ENCODE measurements at regions not wholly inside any gene's neighbourhood (a gene's known extent, or its start where the extent isn't known, plus 50 kb on each side); places are given as distances from the start of the nearest gene placed in this dataset.

- no peak overlapping the region for H3K4me2 ChIP-seq (ENCODE audit: insufficient read depth, low read length)
These were observed 77.2 kb downstream of the BTG1 start for GRCh38 chr12:92068459-92068858.

GRCh38 chr12:92065639-92066038 is 80.0 kb downstream of the BTG1 start:
- H3K9me3 ChIP-seq (ENCODE audit: insufficient read depth, low read length, severe bottlenecking), result no peaks in the 10 kb centered on the region
- H3K79me2 ChIP-seq (ENCODE audit: insufficient read depth, low read length), result no peaks in the 10 kb centered on the region
- H3K27ac ChIP-seq (ENCODE audit: low read length), result no peak overlapping the region
- no peak for TF ChIP-seq EZH2 (IDR thresholded peaks at IDR 0.05; ENCODE audit: borderline replicate concordance, low read depth, low read length, severe bottlenecking)
- no peak for TF ChIP-seq CTCF (IDR thresholded peaks at IDR 0.05; ENCODE audit: borderline replicate concordance, extremely low read depth, low read length, poor library complexity, severe bottlenecking)
- H3K36me3 ChIP-seq (ENCODE audit: insufficient read depth, low read length), result no peaks in the 10 kb centered on the region
- no peak overlapping the region for H3K4me2 ChIP-seq (ENCODE audit: insufficient read depth, low read length)
- H2AFZ ChIP-seq (ENCODE audit: low read depth, low read length), result no peak overlapping the region
- ATAC-seq (ENCODE audit: insufficient read depth, low read depth) (no peak), DNase-seq (no peak)
- H4K20me1 ChIP-seq (ENCODE audit: insufficient read depth, low read length), result no peaks in the 10 kb centered on the region
- H3K4me1 ChIP-seq (ENCODE audit: insufficient read depth, low read length), result peaks cover 4% of the 10 kb centered on the region; the same call in 1 of the 2 replicates
- no peak overlapping the region for H3K4me3 ChIP-seq (ENCODE audit: low read depth in 1 of 2, low read length in 2 of 2)
- no peaks in the 10 kb centered on the region for H3K27me3 ChIP-seq (ENCODE audit: insufficient read depth, low read length, poor library complexity)
- no peak overlapping the region for H3K9ac ChIP-seq (ENCODE audit: low read depth, low read length)

More at GRCh38 chr12:92068459-92068858, 77.2 kb downstream of the BTG1 start:
- ATAC-seq (ENCODE audit: insufficient read depth, low read depth) (no peak), DNase-seq (no peak)
- H3K27ac ChIP-seq (ENCODE audit: low read length), result no peak overlapping the region
- no peaks in the 10 kb centered on the region for H4K20me1 ChIP-seq (ENCODE audit: insufficient read depth, low read length)
- no peak overlapping the region for H3K9ac ChIP-seq (ENCODE audit: low read depth, low read length)
- H3K4me3 ChIP-seq (ENCODE audit: low read depth in 1 of 2, low read length in 2 of 2), result no peak overlapping the region
- no peaks in the 10 kb centered on the region for H3K79me2 ChIP-seq (ENCODE audit: insufficient read depth, low read length)
- TF ChIP-seq CTCF (IDR thresholded peaks at IDR 0.05; ENCODE audit: borderline replicate concordance, extremely low read depth, low read length, poor library complexity, severe bottlenecking), result no peak
- TF ChIP-seq EZH2 (IDR thresholded peaks at IDR 0.05; ENCODE audit: borderline replicate concordance, low read depth, low read length, severe bottlenecking), result no peak
- H3K36me3 ChIP-seq (ENCODE audit: insufficient read depth, low read length), result no peaks in the 10 kb centered on the region
- no peaks in the 10 kb centered on the region for H3K4me1 ChIP-seq (ENCODE audit: insufficient read depth, low read length)
- H3K27me3 ChIP-seq (ENCODE audit: insufficient read depth, low read length, poor library complexity), result no peaks in the 10 kb centered on the region
- H2AFZ ChIP-seq (ENCODE audit: low read depth, low read length), result no peak overlapping the region
- H3K9me3 ChIP-seq (ENCODE audit: insufficient read depth, low read length, severe bottlenecking), result no peaks in the 10 kb centered on the region

GRCh38 chr12:92065018-92065499 is 80.6 kb downstream of the BTG1 start:
- Histone ChIP-seq H2AFZ (ENCODE audit: low read depth, low read length) (no peak overlapping the region), H3K27me3 (ENCODE audit: insufficient read depth, low read length, poor library complexity) (no peaks in the 10 kb centered on the region), H3K9me3 (ENCODE audit: insufficient read depth, low read length, severe bottlenecking) (no peaks in the 10 kb centered on the region), H3K4me2 (ENCODE audit: insufficient read depth, low read length) (no peak overlapping the region), H4K20me1 (ENCODE audit: insufficient read depth, low read length) (no peaks in the 10 kb centered on the region), H3K4me3 (ENCODE audit: low read depth in 1 of 2, low read length in 2 of 2) (no peak overlapping the region), H3K4me1 (ENCODE audit: insufficient read depth, low read length) (peaks cover 4% of the 10 kb centered on the region; the same call in 1 of the 2 replicates), H3K79me2 (ENCODE audit: insufficient read depth, low read length) (no peaks in the 10 kb centered on the region), H3K27ac (ENCODE audit: low read length) (no peak overlapping the region), H3K9ac (ENCODE audit: low read depth, low read length) (no peak overlapping the region), H3K36me3 (ENCODE audit: insufficient read depth, low read length) (no peaks in the 10 kb centered on the region)
- DNase-seq, result no peak
- ATAC-seq (ENCODE audit: insufficient read depth, low read depth), result no peak
- no peak for TF ChIP-seq CTCF (IDR thresholded peaks at IDR 0.05; ENCODE audit: borderline replicate concordance, extremely low read depth, low read length, poor library complexity, severe bottlenecking)
- no peak for TF ChIP-seq EZH2 (IDR thresholded peaks at IDR 0.05; ENCODE audit: borderline replicate concordance, low read depth, low read length, severe bottlenecking)

- H3K79me2 ChIP-seq (ENCODE audit: insufficient read depth, low read length), result no peaks in the 10 kb centered on the region
- no peak overlapping the region for H3K4me2 ChIP-seq (ENCODE audit: insufficient read depth, low read length)
- no peak for ATAC-seq (ENCODE audit: insufficient read depth, low read depth)
- H3K4me1 ChIP-seq (ENCODE audit: insufficient read depth, low read length), result peaks cover 4% of the 10 kb centered on the region; the same call in 1 of the 2 replicates
- H3K9me3 ChIP-seq (ENCODE audit: insufficient read depth, low read length, severe bottlenecking), result no peaks in the 10 kb centered on the region
- no peaks in the 10 kb centered on the region for H3K27me3 ChIP-seq (ENCODE audit: insufficient read depth, low read length, poor library complexity)
- no peaks in the 10 kb centered on the region for H4K20me1 ChIP-seq (ENCODE audit: insufficient read depth, low read length)
- no peak overlapping the region for H3K9ac ChIP-seq (ENCODE audit: low read depth, low read length)
- H3K36me3 ChIP-seq (ENCODE audit: insufficient read depth, low read length), result no peaks in the 10 kb centered on the region
- no peak for DNase-seq
- TF ChIP-seq EZH2 (IDR thresholded peaks at IDR 0.05; ENCODE audit: borderline replicate concordance, low read depth, low read length, severe bottlenecking) (no peak), CTCF (IDR thresholded peaks at IDR 0.05; ENCODE audit: borderline replicate concordance, extremely low read depth, low read length, poor library complexity, severe bottlenecking) (no peak)
- no peak overlapping the region for H3K27ac ChIP-seq (ENCODE audit: low read length)
- H2AFZ ChIP-seq (ENCODE audit: low read depth, low read length), result no peak overlapping the region
- no peak overlapping the region for H3K4me3 ChIP-seq (ENCODE audit: low read depth in 1 of 2, low read length in 2 of 2)
These were observed 81.2 kb downstream of the BTG1 start for GRCh38 chr12:92064422-92064821.
